CD4-positive, alpha-beta T cell (primary cell): ENCODE measurements at regions not wholly inside any gene's neighbourhood (a gene's known extent, or its start where the extent isn't known, plus 50 kb on each side); places are given as distances from the start of the nearest gene placed in this dataset.

Experiments
- ATAC-seq: fragments of 200-7000 bp; cut with Tn5 transposase; one replicate; pipeline ENCODE4 v1.10.0; 2022; ENCODE audit warnings: mild to moderate bottlenecking; ENCODE audit not compliant: poor library complexity
- CTCF ChIA-PET: fragments of 350-600 bp; sonication (Branson Sonifier 250); formaldehyde crosslinking; loops from one replicate; lab custom pipeline; 2021; ENCODE audit warnings: antibody characterized with exemption, inconsistent platforms; lab: Charles Lee
- POLR2A ChIA-PET: fragments of 350-600 bp; sonication (Branson Sonifier 250); formaldehyde crosslinking; loops from one replicate; lab custom pipeline; 2021; ENCODE audit warnings: antibody characterized with exemption, inconsistent platforms; lab: Charles Lee
- DNase-seq, 14 experiments: peaks; one replicate each; pipeline ENCODE4 v3.0.0-alpha.2; 2013 to 2020; ENCODE audit warnings: mixed read lengths in 2 of 14
- H3K27ac ChIP-seq, 2 donors: one replicate each; pipeline versions ENCODE4 v1.5.1 to v1.7.0; 2013; ENCODE audit warnings: low read length in 2 of 2, low read depth in 1 of 2, mild to moderate bottlenecking in 1 of 2
- H3K27me3 ChIP-seq, 2 experiments: 1 replicate in 1 of 2; 2 replicates in 1 of 2; pipeline versions ENCODE4 v1.6.1 to v1.7.0; 2013; ENCODE audit warnings: low read length in 2 of 2, control low read depth in 1 of 2, mild to moderate bottlenecking in 1 of 2, moderate library complexity in 1 of 2; ENCODE audit not compliant: insufficient read depth in 2 of 2, control insufficient read depth in 1 of 2
- H3K36me3 ChIP-seq: one replicate; pipeline ENCODE4 v1.6.1; 2013; ENCODE audit warnings: low read length, control low read depth; ENCODE audit not compliant: insufficient read depth
- H3K4me1 ChIP-seq: one replicate; pipeline ENCODE4 v1.6.1; 2013; ENCODE audit warnings: low read length, control low read depth; ENCODE audit not compliant: insufficient read depth
- H3K4me3 ChIP-seq: one replicate; pipeline ENCODE4 v1.5.1; 2013; ENCODE audit warnings: mild to moderate bottlenecking, low read length, moderate library complexity
- H3K9me3 ChIP-seq, 2 experiments: 1 replicate in 1 of 2; 2 replicates in 1 of 2; pipeline versions ENCODE4 v1.6.1 to v1.7.0; 2013; ENCODE audit warnings: low read length in 2 of 2, mild to moderate bottlenecking in 2 of 2, control low read depth in 1 of 2, moderate library complexity in 1 of 2; ENCODE audit not compliant: control insufficient read depth in 1 of 2, insufficient read depth in 1 of 2
- H3K27ac Mint-ChIP-seq: one replicate; pipeline ENCODE4 v1.8.0; 2020; ENCODE audit warnings: mixed read lengths
- H3K27me3 Mint-ChIP-seq: one replicate; pipeline ENCODE4 v1.8.0; 2021; ENCODE audit warnings: mixed read lengths
- H3K36me3 Mint-ChIP-seq: one replicate; pipeline ENCODE4 v1.8.0; 2021; ENCODE audit warnings: low read depth, mixed read lengths
- H3K4me1 Mint-ChIP-seq: one replicate; pipeline ENCODE4 v1.8.0; 2021; ENCODE audit warnings: low read depth, mixed read lengths
- H3K4me3 Mint-ChIP-seq: one replicate; pipeline ENCODE4 v1.8.0; 2020; ENCODE audit warnings: mild to moderate bottlenecking, mixed read lengths
- H3K9me3 Mint-ChIP-seq: one replicate; pipeline ENCODE4 v1.8.0; 2020; ENCODE audit warnings: mixed read lengths
- CTCF ChIP-seq: fragments of 200-600 bp; IDR thresholded peaks from one replicate; pipeline ENCODE4 v1.8.0; 2022; ENCODE audit warnings: antibody characterized with exemption, mild to moderate bottlenecking
- intact Hi-C, 2 experiments: fragments of 100-400 bp; cut with DNase I in 1 of 2; cut with micrococcal nuclease in 1 of 2; formaldehyde crosslinking; loops; one replicate each; pipeline versions ENCODE4 v1.15.1 to v1.9.0; 2023 to 2025; cut with DNase I, micrococcal nuclease

GRCh38 chr7:96501318-96501717 lies 179.4 kb upstream of the SLC25A13 start:
- ATAC-seq (no peak), DNase-seq (no peak)
- H3K27ac ChIP-seq, result no peak overlapping the region
- no peaks in the 10 kb centered on the region for H3K9me3 Mint-ChIP-seq
- no peak overlapping the region for H3K4me3 Mint-ChIP-seq
- no peak for TF ChIP-seq CTCF
- intact Hi-C loops, result no loop called here
- H3K27me3 ChIP-seq, result no peaks in the 10 kb centered on the region
- no peaks in the 10 kb centered on the region for H3K4me1 Mint-ChIP-seq
- H3K36me3 ChIP-seq, result no peaks in the 10 kb centered on the region
- H3K9me3 ChIP-seq, result no peaks in the 10 kb centered on the region
- no peak overlapping the region for H3K27ac Mint-ChIP-seq
- POLR2A ChIA-PET, result no interaction called here
- no peak overlapping the region for H3K4me3 ChIP-seq
- H3K36me3 Mint-ChIP-seq, result no peaks in the 10 kb centered on the region
- CTCF ChIA-PET, result no interaction called here
- H3K27me3 Mint-ChIP-seq, result no peaks in the 10 kb centered on the region
- H3K4me1 ChIP-seq, result no peaks in the 10 kb centered on the region

- Mint-ChIP-seq H3K36me3 (no peaks in the 10 kb centered on the region), H3K4me3 (no peak overlapping the region), H3K27me3 (no peaks in the 10 kb centered on the region), H3K9me3 (no peaks in the 10 kb centered on the region), H3K27ac (no peak overlapping the region), H3K4me1 (peaks cover 10% of the 10 kb centered on the region)
- no peak for TF ChIP-seq CTCF
- no peaks in the 10 kb centered on the region for H3K36me3 ChIP-seq
- H3K9me3 ChIP-seq, result no peaks in the 10 kb centered on the region
- DNase-seq, result no peak
- no peak overlapping the region for H3K27ac ChIP-seq
- ATAC-seq, result no peak
- ChIA-PET CTCF (no interaction called here), POLR2A (no interaction called here)
- H3K4me3 ChIP-seq, result no peak overlapping the region
- intact Hi-C loops, result no loop called here
- no peaks in the 10 kb centered on the region for H3K27me3 ChIP-seq
- H3K4me1 ChIP-seq, result peaks cover 6% of the 10 kb centered on the region
These were observed 177.6 kb upstream of the SLC25A13 start for GRCh38 chr7:96499532-96499931.

DNA sequence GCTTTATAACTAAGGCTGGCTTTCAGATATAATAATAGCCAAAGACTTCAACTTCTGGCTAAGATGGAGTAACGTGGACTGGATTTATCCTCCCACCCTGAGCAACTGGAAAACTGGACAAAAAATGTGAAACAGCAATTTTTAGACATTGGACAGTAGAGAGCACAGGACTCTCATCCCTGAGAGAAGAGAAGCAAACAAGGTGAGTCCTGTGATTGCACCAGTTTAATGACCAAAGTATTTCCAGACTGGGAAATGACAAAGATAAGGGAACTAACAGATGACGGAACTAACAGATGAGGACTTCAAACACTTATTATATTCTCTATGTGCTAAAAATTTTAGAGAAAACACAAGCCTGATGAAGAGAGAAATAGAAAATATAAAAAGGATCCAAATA lies 175.7 kb upstream of the SLC25A13 start:
- no peaks in the 10 kb centered on the region for H3K27me3 Mint-ChIP-seq
- H3K9me3 ChIP-seq, result no peaks in the 10 kb centered on the region
- intact Hi-C loops, result no loop called here
- DNase-seq, result no peak
- no peak overlapping the region for H3K4me3 Mint-ChIP-seq
- H3K9me3 Mint-ChIP-seq, result no peaks in the 10 kb centered on the region
- no peak overlapping the region for H3K27ac Mint-ChIP-seq
- ChIA-PET CTCF (no interaction called here), POLR2A (no interaction called here)
- no peaks in the 10 kb centered on the region for H3K36me3 Mint-ChIP-seq
- no peak for ATAC-seq
- no peaks in the 10 kb centered on the region for H3K27me3 ChIP-seq
- H3K4me3 ChIP-seq, result no peak overlapping the region
- H3K4me1 ChIP-seq, result peaks cover 6% of the 10 kb centered on the region
- H3K36me3 ChIP-seq, result no peaks in the 10 kb centered on the region
- TF ChIP-seq CTCF, result no peak
- peaks cover 10% of the 10 kb centered on the region for H3K4me1 Mint-ChIP-seq
- no peak overlapping the region for H3K27ac ChIP-seq
